HPDE6-E6E7 (cell line): ENCODE measurements at regions not wholly inside any gene's neighbourhood (a gene's known extent, or its start where the extent isn't known, plus 50 kb on each side); places are given as distances from the start of the nearest gene placed in this dataset.
"Not testable (repeated sequence)": the region's sequence is repeated elsewhere in the genome, so short reads cannot be mapped to it uniquely, and the experiment has no call there.

Source experiments
- DNase-seq: peaks from one replicate; pipeline ENCODE4 v3.0.0; 2011; ENCODE audit warnings: missing footprints; ENCODE audit errors: extremely low spot score

DNA sequence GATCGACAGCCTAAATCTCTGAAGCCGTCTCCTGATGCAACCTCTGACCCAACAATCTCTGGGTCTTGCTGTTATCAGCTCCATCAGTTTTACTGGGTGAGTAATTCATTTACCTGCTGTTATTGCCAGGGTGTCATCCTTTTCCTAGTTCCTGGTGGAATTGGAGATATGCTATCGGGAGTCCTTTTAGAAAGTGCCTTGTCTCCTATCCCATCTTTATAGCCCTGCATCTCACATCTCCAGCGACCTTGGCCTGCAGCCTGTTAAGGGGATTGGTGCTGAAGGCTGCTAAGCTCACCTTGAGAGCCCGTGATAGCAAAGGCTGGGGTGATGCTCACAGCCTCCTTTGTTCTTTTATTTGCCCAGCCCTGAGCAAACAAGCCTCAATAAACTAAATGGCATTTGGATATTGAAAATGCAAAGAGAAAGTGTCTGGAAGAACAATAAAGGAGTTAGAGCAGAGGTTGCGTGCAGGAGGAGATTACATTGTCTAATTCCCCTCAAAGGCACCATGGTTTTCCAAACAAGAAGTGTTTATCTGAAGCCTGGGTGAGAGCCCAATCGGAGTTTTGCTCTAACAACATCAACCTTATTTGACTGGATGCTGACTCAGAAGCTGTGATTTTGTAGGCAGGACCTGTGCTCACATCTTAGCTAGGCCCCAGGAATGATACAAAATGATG is 101.8 kb downstream of the RPLP1 start:
- no peak for DNase-seq

DNA sequence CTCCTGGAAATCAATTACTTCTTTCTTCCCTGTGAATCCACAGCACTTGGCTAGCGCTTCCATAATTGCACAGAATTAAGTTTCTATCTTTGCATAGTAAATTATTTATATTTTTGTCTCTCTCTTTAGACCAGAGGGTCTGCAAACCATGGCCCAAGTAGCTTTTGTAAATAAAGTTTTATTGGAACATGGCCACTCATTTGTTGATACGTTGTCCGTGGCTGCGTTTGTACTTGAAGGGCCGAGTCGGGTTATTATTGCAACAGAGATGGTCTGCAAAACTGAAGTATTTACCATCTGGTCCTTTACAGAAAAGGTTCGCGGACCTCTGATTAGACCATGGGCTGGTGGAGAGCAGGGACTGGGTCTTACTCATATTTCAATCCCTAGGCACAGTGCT is 102.5 kb downstream of the RPLP1 start:
- no peak for DNase-seq

DNA sequence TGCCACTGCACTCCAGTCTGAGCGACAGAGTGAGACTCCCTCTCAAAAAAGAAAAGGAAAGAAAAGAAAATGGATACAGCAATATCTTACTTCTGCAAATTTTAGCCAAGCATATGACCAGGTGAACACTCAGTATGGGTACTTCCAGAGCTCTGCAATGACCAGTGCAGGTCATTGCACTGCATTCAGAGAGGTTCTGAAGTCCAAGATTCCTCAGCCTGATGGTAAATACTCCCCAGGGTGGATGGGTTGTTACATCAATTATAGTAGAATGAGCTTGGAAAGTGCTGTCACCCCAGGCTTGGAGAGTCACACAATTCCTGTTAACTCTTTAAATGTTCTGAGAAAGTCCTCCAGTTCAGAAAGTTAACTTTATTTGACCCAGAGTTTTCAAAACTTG is 103.7 kb downstream of the RPLP1 start:
- DNase-seq, result no peak

DNA sequence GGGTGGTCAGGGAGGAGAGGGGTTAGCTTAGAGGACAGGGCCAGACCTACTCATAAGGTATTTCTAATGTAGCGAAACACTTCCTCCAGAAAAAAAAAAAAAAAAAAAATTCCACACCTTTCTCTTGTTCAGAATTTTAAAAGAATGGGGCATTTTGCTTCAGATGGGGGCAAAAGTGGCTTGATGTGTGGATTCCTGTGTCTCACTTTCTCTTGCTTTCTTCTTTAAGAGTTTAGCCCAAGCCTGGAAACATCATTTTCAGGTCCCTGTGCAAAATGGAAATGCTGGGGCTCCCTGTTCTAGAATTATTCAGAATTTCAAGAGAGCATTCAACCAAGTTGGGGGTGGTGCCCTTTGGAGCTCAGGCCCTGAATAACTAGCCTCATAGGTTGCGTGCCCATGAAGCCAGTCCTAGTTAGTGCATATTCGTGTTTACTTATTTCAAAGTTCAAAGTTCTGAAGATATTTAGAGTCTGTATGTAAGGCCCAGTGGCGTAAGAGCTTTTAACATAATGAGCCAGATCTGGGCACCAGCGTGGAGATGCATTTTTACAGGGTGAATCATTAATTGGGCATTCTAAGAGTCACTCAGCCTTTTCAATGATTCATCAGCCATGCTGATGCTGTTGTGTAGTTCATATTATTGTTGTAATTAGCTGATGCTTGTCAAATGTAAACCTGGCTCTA is 104.5 kb downstream of the RPLP1 start:
- DNase-seq, result peak; percentile 87

DNA sequence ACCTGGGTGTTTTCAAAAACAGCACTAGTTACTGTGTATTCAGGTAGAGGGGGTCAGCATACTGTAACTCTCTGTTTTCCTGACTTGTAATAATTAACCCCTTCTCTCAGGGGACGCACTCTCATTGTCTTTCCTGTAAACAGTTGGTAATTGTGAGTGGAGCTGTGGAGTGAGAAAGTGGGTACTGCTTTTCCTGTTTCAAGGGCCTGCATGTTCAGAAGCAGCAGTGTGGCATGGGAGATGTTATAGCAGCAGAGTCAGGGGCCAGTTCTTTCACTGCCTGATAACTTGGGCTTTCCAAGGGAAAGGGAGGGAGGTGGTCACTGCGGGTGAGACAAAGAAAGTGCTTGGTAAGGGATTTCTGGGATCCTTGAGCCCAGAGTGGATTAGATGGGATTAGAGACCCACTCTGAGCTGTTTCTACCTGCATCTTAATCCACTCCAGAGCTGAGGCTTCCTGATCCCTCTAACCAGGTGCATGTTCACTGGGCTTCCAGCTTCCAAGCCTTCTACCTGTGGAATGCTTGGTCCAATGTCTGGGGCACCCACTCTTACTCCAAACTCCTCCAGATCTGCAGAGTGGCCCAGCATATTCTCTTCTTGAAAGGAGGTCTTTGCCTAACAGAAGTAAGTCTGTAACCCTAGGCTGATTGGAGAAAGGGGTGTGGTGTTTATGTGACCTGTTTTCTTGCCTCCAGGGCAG is 105.2 kb downstream of the RPLP1 start:
- DNase-seq, result no peak

DNA sequence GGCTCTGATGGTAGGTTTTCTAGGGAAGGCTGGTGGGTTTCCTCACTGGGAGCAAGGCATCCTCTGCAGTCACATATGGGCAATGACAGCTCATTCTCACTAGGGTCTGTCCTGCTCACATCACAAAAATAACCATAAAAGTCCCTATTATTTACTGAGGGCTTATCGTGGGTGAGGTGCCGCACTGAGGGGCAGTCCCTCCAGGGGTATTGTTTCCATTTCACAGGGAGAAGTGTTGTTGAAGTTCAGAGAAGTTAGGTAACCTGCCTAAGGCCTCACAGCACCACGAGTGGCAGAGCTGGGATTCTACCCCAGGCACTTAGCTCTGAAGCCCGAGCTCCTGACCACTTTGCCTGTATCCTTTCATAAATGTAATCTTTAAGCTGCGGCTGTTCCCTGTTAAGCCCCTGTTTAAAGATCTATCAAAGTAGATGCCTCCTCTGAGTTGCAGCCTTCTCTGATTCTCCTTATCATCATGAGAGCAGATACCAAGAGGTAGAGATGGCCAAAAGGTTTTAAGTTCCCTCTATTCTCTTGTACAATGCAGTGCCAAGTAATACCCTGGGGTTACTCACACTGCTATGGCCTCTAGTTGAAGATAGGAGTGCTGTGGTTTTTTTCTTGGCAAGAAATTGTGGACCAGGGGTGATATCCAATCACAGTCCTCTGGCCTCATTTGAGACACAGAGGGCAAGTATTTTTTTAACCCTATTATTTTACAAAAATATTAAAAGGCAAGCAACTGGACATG is 107.0 kb downstream of the RPLP1 start:
- no peak for DNase-seq

DNA sequence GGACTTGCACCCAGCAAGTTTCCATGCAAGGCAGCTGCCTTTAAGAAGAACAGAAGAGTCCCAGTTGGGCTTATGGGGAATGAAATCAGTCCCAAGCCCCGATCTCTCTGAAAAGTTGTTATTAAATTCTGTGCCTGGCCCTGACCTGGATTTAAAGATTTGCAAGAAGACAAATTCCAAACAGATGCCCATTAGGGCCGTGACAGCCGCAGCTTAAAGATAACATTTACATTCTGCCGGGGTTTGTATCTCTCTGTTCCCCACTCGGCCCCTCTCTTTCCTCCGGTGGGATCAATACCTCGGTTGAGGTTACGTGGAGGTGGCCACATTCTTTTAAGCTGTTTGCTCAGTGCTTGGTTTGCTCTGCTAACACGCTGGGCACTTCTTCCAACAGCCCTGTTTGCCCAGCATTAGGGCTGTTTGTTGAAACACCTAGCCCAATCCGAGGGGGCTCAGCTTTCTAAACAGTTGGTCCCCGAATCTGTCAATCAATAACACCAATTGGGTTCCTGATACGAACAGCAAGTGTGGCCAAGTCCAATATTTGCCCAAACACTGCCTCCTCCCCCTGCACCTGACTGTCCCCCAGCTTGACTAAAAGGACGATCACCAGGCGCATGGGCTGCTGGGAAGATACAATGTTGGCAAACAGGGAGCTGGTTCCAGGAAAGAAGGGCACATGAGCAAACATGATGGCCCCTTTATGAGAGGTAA is 108.6 kb downstream of the RPLP1 start:
- DNase-seq, result no peak

DNA sequence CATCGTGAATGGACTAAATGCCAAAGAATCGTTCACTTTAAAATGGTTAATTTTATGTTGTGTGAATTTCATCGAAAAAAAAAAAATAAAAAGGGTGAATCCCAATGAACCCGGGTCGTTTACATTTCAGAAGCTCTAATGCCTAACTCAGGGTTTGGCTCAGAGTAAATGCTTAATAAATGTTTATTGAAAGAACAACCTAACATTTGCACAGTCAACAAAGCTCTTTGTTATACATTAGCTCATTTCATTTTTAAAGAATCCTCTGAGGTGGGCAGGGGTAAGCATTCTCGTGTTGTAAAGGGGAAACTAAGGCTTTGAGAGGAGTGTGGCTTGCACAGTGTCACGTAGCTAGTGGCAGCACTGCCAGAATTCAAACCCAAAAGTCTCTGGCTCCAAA is 109.5 kb downstream of the RPLP1 start:
- no peak for DNase-seq

DNA sequence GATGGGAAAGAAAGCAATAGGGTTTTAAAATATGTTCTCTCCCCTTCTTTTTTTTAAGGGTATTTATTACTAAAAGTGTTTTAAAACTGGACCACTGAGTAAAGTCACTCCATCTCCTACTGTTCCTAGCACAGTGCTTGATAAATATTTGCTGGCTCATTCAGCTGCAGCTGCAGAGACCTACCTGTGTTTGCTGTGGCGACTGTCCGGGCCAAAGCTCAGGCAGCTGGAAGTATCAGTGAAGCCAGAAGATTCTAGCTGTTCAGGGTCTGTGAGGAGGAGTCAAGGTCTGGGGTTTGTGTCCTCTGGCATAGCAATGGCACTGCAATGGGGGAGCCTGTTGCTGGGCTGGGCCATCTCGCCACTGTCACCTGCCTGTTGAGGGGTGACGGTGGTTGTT is 109.9 kb downstream of the RPLP1 start:
- DNase-seq, result no peak

DNA sequence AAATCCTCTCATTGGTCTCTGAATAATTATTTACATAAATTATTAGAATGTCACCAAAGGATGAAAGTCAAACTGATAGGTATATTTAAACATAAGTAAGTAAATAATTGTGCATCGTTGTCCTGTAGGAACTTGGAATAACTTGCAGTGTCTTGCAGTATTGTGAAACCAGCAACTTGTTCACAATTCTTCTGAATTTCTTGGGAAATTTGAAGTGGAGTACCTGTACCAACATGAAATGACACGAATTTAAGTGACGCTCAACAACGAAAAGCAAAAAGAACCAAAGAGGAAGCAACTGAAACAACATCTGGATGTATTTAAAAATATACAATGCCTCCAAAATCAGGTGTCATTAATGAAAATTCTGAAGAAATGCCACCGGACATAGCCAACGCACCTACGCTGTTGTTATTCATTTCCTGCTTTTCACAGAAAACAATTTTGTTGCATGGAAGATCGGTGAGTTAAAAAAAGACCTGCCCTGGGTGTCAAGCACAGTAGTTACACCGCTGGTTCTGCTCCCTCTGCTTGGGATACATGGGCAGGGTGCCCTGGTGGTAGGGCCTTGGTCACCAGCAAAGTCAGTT is 112.5 kb downstream of the RPLP1 start:
- no peak for DNase-seq

DNA sequence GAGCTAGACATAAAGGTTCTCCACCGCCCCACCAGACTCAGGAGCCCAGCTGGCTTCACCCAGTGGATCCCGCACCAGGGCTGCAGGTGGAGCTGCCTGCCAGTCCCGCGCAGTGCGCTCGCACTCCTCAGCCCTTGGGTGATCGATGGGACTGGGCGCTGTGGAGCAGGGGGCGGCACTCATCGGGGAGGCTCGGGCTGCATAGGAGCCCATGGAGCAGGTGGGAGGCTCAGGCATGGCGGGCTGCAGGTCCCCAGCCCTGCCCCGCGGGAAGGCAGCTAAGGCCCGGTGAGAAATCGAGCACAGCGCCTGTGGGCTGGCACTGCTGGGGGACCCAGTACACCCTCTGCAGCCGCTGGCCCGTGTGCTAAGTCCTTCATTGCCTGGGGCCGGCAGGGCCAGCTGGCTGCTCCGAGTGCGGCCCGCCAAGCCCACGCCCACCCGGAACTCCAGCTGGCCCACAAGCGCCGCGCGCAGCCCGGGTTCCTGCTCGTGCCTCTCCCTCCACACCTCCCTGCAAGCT is 114.7 kb downstream of the RPLP1 start:
- DNase-seq, result not testable (repeated sequence)

DNA sequence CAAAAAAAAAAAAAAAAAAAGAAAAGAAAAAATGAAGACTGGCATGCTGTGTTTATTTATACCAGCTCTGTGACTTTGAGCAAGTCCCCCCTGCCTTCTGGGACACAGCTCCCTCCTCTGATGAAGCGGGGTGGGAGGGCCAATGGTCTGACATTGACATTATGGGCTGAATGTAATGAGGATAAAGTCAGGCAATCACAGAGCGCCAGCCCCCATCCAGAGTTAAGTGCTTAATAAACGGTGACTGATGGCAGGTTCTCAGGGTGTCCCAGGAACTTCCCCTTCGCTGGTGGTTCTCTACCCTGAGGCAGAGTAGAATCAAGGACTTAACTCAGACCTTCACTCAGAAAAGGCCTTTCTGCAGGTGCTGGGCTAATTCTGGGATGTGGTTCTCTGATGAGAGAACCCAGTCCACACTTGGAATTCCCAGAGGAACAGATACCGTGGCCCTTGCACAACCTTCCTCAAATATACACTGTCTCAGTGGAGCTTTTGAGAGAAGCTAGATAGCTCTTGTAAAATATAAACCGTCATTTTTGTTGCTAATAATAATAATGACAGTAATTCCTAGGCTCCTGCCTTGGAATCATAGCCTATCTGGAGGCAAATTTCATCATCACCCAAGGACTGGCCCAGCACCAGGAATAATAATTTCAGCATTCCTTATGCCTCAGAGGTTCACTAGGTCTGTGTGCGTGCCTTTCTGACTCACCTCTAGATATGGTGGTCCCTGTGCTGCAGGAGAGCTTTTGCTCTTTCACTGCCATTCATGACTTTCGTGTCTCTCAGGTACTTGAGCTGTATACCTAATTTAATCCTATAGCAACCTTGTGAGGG is 115.8 kb downstream of the RPLP1 start:
- DNase-seq, result no peak

DNA sequence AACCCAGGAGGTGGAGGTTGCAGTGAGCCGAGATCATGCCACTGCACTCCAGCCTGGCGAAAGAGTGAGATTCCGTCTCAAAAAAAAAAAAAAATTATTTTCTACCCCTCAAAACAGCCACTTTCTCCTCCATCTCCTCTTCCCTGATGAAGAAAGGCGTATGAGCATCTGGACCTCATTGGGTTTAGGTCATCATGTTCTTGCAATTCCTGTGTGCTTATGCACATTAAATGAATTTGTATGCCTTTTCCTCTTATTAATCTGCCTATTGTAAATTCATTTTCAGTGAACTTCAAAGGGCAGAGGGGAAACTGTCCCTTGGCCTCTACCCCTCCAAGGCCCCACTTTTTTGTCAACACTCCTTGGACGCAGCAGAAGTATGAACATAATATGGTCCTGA is 117.8 kb downstream of the RPLP1 start:
- DNase-seq, result no peak

DNA sequence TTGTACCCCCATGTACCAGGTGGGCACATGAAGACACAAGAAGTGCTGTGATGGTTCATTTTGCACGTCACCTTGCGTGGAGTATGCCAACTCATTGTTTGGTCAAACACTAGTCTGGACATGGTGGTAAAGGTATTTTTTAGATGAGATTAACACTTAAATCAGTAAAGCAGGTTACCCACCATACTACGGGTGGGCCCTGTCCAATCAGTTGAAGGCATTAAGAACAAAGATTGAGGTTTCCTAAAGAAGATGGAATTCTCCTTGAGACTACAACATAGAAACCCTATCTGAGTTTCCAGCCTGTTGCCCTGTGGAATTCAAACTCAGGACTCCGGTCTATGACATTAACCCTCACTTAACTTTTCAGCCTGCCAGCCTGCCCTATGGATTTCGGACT is 118.4 kb downstream of the RPLP1 start:
- no peak for DNase-seq

DNA sequence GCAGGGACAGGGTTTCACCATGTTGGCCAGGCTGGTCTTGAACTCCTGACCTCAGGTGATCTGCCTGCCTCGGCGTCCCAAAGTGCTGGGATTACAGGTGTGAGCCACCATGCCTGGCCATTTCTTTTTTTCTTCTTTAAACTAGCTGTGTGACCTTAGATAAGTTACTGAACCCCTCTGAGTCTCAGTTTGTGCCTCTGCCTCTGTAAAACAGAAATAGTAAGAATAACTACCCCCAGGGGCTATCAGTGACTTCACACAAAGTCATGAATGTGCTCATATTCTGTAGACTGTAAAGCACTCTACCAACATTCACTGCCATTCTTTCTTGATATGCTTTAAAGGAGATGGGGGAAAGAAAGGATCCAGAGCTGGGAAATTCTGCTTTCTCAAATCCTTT is 120.7 kb downstream of the RPLP1 start:
- not testable (repeated sequence) for DNase-seq

DNA sequence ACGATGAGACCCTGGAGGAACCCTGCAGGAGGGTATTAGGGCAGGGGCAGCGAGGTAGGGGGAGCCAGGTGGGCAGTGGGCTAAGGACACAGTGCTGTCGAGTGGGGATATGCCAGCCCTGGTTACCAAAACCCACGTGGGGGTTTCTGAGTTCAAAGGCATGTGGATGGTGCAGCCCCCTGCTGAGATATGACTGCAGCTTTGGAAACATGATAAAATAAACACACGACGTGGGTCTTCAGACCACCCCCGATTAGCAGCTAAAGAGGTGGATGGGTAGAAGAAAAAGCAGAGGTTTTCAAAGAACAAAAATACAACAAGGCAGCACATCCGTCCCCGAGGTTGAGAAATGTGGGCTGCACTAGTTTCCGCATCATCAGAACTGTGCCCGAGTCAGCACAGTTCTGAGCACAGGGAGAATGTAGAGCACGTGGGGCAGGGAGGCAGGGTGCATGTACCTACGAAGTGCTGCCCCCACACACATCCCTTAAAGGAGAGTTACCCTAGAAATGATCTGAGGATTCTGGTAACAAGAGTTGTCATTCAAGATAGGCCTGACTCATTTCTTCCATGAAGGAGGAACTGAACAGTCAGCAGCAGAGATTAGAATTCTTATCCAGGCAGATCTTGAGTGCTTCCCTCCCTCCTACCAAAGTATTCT is 121.3 kb downstream of the RPLP1 start:
- DNase-seq, result no peak

DNA sequence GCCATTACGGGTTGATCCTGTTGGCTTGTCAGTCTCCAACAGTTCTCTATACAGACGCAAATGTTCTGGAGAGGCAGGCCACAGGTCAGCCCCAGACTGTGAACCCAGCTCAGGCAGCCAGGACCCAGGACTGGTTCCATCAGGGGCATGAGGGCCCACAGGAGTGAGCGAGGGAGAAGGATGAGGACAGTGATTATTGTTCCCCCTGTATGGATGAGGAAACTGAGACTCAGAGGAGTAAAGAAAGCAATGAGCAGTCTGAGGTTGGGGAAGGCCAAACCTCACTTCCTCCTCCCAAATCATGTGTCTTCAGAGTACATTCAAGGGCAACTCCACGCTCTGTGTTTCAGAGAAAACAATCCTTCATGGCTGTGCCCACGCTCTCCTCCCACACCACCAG is 121.9 kb downstream of the RPLP1 start:
- no peak for DNase-seq

DNA sequence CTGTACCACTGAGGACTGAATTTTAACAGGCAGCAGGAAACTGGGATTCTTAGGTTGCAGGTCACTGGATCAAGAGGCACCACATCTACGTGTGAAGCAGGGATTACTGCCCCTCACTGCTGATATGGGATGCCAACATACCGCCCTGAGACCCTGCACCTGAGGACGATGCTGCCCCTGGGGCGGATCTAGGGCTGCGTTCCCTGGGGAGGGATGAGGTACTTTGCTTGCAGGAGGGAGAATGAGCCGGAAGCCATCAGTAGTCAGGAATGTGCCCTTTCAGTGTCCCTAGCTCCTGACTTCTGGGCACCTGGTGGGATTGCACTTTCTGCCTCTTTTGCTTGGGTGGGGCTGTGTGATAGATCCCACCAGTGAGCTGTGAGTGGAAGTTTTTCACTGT is 122.8 kb downstream of the RPLP1 start:
- DNase-seq, result no peak

DNA sequence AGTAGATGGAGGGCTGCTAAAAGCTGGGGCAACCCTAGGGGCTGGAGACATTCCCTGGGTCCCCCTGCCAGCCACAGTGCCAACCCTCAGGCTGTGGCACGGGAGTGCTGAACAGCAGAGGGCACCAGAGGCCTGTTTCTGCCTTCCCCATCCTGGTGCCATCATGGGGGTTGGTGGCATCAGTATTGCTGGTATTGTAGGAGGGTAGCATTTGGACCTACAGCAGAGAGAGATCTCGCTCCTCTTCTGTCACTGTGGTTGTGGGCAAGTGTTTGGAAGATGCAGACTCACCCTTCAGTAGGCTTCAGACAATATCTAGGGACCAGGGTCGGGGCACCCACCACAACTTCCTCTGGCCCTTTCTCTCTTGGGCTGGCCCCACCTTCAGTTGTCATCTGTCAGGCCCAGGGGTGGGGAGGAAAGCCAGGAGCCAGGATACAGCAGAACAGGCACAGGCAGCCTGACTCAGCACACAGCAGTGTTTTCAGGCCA is 123.5 kb downstream of the RPLP1 start:
- DNase-seq, result no peak
